AG09309 (cell line): ENCODE measurements at regions not wholly inside any gene's neighbourhood (a gene's known extent, or its start where the extent isn't known, plus 50 kb on each side); places are given as distances from the start of the nearest gene placed in this dataset.
A peak's percentile ranks its signal among the peaks of the same experiment; 100 is the strongest.
"Not testable (repeated sequence)": the region's sequence is repeated elsewhere in the genome, so short reads cannot be mapped to it uniquely, and the experiment has no call there.

Experiments used
- DNase-seq: peaks from one replicate; pipeline ENCODE4 v3.0.0-alpha.2; 2010; ENCODE audit warnings: low read depth
- H3K4me3 ChIP-seq: 2 replicates; pipeline ENCODE4 v1.5.1; 2011; ENCODE audit warnings: mild to moderate bottlenecking, low read depth, low read length, moderate library complexity; ENCODE audit not compliant: control insufficient read depth
- TF ChIP-seq, protein P1 (sequence below): IDR thresholded peaks from 2 replicates; pipeline ENCODE4 v1.5.1; 2011; ENCODE audit warnings: mild to moderate bottlenecking, low read depth, low read length, inconsistent platforms; ENCODE audit not compliant: insufficient read depth, control insufficient read depth; ENCODE audit errors: missing control alignments

DNA sequence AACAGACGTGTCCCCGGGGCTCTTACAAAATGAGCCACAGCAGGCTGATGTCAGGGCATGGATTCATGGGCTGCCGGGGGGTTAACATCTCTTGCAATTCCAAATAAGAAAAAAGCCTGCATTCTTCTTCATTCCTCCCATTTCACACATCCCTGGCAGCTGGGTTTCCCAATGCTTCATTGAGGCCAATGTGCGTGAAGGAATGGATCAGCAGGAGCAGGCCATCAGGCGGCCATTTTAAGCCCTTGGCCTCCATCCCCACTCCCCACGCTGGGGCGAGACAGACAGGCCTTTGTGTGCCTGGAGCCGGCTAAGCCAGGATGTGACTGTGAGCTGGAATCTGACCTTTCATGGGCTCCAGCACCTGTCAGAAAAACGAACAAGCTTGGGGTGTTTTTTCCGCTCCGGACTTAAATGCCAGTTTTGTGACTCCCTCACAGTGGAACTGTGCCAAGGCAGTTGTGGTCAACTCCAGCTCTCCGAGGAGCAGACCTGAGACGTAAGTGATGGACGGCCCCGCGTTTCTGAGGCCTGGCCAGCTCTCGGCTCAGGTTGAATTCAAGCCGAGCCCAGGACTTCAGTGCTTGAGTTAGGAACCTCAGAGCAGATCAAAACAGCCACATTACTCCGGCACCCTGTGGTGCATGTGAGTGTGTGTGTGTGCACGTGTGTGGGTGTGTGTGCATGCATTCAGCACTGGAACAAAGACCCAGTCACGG is 133.1 kb downstream of the TMEM30B start:
- DNase-seq = peak; percentile 81
- no peak overlapping the region for H3K4me3 ChIP-seq
- TF ChIP-seq, protein P1, sequence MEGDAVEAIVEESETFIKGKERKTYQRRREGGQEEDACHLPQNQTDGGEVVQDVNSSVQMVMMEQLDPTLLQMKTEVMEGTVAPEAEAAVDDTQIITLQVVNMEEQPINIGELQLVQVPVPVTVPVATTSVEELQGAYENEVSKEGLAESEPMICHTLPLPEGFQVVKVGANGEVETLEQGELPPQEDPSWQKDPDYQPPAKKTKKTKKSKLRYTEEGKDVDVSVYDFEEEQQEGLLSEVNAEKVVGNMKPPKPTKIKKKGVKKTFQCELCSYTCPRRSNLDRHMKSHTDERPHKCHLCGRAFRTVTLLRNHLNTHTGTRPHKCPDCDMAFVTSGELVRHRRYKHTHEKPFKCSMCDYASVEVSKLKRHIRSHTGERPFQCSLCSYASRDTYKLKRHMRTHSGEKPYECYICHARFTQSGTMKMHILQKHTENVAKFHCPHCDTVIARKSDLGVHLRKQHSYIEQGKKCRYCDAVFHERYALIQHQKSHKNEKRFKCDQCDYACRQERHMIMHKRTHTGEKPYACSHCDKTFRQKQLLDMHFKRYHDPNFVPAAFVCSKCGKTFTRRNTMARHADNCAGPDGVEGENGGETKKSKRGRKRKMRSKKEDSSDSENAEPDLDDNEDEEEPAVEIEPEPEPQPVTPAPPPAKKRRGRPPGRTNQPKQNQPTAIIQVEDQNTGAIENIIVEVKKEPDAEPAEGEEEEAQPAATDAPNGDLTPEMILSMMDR = no peak

DNA sequence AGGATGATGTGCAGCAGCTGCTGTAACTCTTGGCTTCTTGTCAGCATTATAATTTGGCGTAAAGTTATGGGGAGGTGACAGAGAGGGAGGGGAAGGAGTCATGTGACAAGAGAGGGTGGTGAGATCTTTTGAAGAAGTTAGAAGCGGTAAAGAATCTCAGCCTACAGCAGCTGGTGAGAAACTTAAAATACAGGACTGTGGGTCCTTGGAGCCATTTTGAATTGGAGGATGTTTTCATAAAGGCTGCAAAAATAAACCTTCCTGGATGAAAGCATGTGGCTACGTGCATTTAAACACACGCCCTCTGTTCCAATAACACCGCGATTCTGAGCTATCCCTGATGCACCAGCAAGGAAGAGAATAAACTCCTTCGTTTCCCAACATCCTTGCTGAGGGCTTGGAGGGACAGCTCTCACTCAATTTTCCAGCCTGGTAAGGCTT is 133.7 kb downstream of the TMEM30B start:
- TF ChIP-seq, protein P1 = no peak
- no peak for DNase-seq
- H3K4me3 ChIP-seq = no peak overlapping the region

DNA sequence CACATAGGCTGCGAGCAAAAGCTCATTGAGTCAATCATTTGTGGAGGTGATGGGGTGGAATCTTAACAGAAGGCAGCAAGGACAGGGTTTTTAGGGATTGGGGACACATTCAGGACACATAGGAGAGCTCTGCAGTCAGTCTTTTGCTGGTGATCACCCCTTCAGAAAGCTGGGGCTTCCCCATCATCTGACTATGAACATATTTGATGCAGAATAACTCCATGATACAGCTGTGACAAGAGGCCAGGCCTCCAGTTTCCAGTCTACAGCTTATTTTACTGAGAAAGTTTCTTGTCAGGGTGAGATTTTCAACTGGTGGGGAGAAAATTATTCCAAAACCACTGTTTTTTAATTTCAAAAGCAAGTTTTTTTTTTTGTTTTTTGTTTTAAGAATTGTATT is 134.2 kb downstream of the TMEM30B start:
- no peak for DNase-seq
- no peak overlapping the region for H3K4me3 ChIP-seq
- TF ChIP-seq, protein P1 = no peak

DNA sequence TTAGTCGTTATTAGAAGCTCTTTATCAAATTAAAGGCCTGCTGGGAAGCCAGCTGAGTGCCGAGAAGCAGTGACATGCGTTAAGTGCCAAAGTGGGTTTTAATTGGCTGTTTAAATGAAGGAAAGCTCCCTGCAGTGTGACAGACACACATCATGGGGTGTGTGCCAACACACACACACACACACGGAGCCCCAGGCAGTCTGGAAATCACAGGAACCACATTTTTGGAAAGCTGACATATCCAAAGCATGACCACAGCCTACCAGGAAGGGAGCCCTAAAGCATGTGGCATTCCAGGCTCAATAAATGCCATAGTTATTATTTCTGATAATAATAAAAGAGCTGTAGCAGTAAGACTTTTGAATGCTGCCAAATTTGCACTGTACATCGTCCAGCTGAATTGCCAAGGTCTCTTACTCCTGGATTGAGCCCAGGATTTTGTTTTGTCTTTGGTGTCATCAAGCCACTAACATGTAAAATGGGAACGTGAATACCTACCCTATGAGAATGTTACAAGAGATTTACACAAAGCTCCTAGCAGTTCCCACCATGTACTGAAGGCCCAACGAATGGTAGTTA is 135.1 kb downstream of the TMEM30B start:
- DNase-seq = peak; percentile 85
- H3K4me3 ChIP-seq = no peak overlapping the region
- TF ChIP-seq, protein P1 = no peak

DNA sequence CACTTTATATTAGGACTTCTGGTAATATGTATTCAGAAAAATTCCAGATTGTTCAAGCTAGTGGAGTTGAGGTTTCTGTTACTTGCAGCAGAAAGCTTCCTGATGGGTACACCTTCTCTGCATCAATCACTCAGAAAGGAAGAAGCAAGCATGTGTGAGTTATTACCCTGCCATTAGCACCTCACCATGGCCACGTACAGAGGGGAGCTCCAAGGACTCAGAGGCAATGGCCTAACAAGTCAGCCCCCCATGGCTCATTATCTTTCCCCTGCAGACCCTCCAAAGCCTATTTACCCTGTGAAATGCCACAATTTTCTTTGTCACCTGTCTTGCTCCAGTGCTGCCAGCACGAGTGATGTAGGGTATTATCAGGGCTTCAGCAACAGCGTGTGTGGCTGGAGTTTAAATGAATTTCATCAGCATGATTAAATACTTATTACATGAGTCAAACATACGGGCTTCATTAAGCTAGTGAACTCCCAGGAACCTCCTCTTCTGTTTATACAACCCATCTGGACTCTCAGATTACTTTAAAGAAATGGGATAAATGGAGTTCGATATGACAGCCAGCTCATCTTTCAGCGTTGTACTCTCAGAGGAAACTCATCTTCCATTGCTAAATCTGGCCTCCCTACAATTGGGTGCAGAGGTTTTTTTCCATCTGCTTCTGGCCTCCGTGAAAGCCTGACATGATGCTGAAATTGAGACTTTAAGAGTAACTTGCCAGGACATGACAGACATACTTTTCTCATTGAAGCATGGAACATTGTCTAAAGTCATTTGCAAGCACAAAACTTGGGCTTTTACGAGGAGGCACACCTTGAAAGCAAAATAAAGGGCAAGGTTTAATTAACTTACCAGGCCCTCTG is 135.9 kb downstream of the TMEM30B start:
- no peak overlapping the region for H3K4me3 ChIP-seq
- TF ChIP-seq, protein P1 = no peak
- peak; percentile 97 for DNase-seq

DNA sequence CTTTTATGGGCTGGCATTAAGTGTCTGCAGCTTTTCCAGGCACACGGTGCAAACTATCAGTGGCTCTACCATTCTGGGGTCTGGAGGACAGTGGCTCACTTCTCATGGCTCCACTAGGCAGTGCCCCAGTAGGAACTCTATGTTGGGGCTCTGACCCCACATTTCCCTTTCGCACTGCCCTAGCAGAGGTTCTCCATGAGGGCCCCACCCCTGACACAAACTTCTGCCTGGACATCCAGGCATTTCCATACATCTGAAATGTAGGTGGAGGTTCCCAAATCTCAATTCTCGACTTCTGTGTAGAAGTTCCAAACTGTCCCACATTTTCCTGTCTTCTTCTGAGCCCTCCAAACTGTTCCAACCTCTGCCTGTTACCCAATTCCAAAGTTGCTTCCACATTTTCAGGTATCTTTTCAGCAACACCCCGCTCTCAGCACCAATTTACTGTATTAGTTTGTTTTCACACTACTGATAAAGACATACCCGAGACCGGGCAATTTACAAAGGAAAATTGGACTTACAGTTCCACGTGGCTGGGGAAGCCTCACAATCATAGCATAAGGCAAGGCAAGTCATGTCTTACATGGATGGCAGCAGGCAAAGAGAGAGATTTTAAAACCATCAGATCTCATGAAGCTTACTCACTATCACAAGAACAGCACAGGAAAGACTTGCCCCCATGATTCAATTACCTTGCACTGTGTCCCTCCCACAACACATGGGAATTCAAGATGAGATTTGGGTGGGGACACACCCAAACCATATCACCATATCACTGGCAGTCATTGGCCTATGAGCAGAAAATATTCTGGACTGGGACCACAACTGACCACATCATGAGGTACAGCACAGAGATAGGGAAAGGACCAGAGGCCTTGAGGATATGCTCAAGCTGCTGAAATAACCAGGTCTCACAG is 136.8 kb downstream of the TMEM30B start:
- H3K4me3 ChIP-seq, DNase-seq: not testable (repeated sequence)
